Nephron (organoid): ENCODE measurements at regions not wholly inside any gene's neighbourhood (a gene's known extent, or its start where the extent isn't known, plus 50 kb on each side); places are given as distances from the start of the nearest gene placed in this dataset.
A peak's percentile ranks its signal among the peaks of the same experiment; 100 is the strongest.
"Not testable (repeated sequence)": the region's sequence is repeated elsewhere in the genome, so short reads cannot be mapped to it uniquely, and the experiment has no call there.

Source experiments
- H3K27ac Mint-ChIP-seq, 3 experiments: 2 replicates each; pipeline ENCODE4 v1.8.0; 2020; ENCODE audit warnings: mixed read lengths in 3 of 3, mild to moderate bottlenecking in 2 of 3, moderate library complexity in 1 of 3
- H3K27me3 Mint-ChIP-seq: 2 replicates; pipeline ENCODE4 v1.8.0; 2021; ENCODE audit warnings: low read depth, mild to moderate bottlenecking, moderate library complexity, mixed read lengths
- H3K36me3 Mint-ChIP-seq: 2 replicates; pipeline ENCODE4 v1.8.0; 2020; ENCODE audit warnings: low read depth, mixed read lengths
- H3K4me1 Mint-ChIP-seq: 2 replicates; pipeline ENCODE4 v1.8.0; 2020; ENCODE audit warnings: mixed read lengths
- H3K4me3 Mint-ChIP-seq, 3 experiments: 2 replicates each; pipeline ENCODE4 v1.8.0; 2020; ENCODE audit warnings: mild to moderate bottlenecking in 3 of 3, mixed read lengths in 3 of 3, moderate library complexity in 2 of 3
- H3K9me3 Mint-ChIP-seq: 2 replicates; pipeline ENCODE4 v1.8.0; 2020; ENCODE audit warnings: mixed read lengths
- TF ChIP-seq, protein P1 (sequence below), 3 experiments: fragments of 200-600 bp; sonication (generic); IDR thresholded peaks; one replicate each; pipeline ENCODE4 v1.5.0; 2021; ENCODE audit warnings: antibody characterized with exemption in 3 of 3; ENCODE audit not compliant: unreplicated experiment in 3 of 3

GRCh38 chr3:89740080-89740880, 632.9 kb downstream of the EPHA3 start:
- Mint-ChIP-seq H3K27ac (peak overlapping the region in 2 of 3 experiments; percentile 55 to 58), H3K36me3 (no peaks in the 10 kb centered on the region), H3K4me3 (no peak overlapping the region), H3K9me3 (no peaks in the 10 kb centered on the region), H3K27me3 (no peaks in the 10 kb centered on the region), H3K4me1 (peaks cover 16% of the 10 kb centered on the region)
- TF ChIP-seq, protein P1, sequence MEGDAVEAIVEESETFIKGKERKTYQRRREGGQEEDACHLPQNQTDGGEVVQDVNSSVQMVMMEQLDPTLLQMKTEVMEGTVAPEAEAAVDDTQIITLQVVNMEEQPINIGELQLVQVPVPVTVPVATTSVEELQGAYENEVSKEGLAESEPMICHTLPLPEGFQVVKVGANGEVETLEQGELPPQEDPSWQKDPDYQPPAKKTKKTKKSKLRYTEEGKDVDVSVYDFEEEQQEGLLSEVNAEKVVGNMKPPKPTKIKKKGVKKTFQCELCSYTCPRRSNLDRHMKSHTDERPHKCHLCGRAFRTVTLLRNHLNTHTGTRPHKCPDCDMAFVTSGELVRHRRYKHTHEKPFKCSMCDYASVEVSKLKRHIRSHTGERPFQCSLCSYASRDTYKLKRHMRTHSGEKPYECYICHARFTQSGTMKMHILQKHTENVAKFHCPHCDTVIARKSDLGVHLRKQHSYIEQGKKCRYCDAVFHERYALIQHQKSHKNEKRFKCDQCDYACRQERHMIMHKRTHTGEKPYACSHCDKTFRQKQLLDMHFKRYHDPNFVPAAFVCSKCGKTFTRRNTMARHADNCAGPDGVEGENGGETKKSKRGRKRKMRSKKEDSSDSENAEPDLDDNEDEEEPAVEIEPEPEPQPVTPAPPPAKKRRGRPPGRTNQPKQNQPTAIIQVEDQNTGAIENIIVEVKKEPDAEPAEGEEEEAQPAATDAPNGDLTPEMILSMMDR (IDR thresholded peaks at IDR 0.05; ENCODE audit: unreplicated experiment in 3 of 3): no peak

DNA sequence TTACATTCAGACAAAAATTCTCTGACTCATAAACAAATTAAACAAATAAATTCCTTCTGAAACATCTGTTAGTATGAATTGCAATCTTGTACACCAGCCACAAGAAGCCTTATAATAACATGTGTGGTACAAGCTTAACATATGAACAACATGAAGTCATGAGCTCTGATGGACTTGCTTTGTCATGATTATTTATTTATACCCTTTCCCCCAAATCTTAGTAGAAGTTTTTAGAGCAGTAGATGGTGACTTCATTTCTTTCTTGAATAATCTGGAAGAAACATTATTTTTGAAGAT, 633.4 kb downstream of the EPHA3 start:
- H3K36me3 Mint-ChIP-seq: no peaks in the 10 kb centered on the region
- peaks cover 16% of the 10 kb centered on the region for H3K4me1 Mint-ChIP-seq
- H3K27me3 Mint-ChIP-seq: no peaks in the 10 kb centered on the region
- TF ChIP-seq, protein P1 (IDR thresholded peaks at IDR 0.05; ENCODE audit: unreplicated experiment in 3 of 3): no peak
- no peaks in the 10 kb centered on the region for H3K9me3 Mint-ChIP-seq
- no peak overlapping the region for H3K4me3 Mint-ChIP-seq
- H3K27ac Mint-ChIP-seq: peak overlapping the region in 1 of 3 experiments; percentile 58

DNA sequence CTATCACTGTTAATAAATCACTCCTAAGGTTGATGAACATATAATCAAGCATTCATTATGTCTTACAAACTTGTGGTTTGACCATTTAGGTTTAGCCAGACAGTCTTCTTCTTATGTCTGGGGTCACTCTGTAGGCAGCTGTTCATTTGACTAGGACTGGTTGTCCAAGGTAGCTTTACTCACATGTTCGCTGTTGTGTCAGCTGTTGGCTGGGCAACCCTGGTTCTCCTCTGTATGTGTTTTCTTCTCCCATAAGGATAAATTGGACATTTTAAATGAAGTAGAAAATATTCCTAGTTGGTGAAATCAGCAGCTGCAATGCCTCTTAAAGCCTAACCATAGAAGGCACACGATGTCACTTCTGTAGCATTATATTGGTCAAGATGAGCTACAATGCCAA, 635.1 kb downstream of the EPHA3 start:
- Mint-ChIP-seq H3K9me3 (peaks cover 3% of the 10 kb centered on the region), H3K27me3 (no peaks in the 10 kb centered on the region), H3K4me3 (no peak overlapping the region), H3K27ac (no peak overlapping the region), H3K36me3 (no peaks in the 10 kb centered on the region), H3K4me1 (peaks cover 16% of the 10 kb centered on the region)
- TF ChIP-seq, protein P1 (IDR thresholded peaks at IDR 0.05; ENCODE audit: unreplicated experiment in 3 of 3): no peak

DNA sequence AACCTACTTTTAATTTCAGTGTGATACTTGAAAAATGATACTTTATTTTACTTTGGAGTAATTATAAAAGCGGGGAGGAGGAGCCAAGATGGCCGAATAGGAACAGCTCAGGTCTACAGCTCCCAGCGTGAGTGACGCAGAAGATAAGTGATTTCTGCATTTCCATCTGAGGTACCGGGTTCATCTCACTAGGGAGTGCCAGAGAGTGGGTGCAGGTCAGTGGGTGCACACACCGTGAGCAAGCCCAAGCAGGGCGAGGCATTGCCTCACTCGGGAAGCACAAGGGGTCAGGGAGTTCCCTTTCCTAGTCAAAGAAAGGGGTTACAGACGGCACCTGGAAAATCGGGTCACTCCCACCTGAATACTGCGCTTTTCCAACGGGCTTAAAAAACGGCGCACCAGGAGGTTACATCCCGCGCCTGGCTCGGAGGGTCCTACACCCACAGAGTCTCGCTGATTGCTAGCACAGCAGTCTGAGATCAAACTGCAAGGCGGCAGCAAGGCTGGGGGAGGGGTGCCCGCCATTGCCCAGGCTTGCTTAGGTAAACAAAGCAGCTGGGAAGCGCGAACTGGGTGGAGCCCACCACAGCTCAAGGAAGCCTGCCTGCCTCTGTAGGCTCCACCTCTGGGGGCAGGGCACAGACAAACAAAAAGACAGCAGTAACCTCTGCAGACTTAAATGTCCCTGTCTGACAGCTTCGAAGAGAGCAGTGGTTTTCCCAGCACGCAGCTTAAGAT, 640.3 kb downstream of the EPHA3 start:
- H3K36me3 Mint-ChIP-seq, H3K27me3 Mint-ChIP-seq, H3K4me1 Mint-ChIP-seq, H3K27ac Mint-ChIP-seq, H3K4me3 Mint-ChIP-seq: not testable (repeated sequence)
- peaks cover 12% of the 10 kb centered on the region for H3K9me3 Mint-ChIP-seq

DNA sequence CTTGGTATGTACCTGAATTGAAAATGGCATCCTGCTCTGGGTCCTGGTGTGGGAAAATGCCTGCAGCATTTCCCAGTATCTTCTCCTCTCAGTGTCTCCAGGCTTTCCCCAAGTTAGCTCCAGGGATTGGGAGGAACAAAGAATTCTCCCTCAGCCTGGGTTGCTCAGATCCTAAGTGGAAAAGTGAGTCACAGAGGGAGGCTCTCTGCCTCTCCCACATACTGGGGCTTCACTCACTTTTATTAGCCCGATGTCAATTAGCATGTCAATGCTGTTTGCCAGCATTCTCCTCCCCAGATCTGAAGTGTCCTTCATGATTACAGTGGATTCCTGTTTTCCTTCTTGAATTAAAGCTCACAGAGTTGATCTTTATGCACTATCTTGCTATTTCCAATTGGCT, 655.0 kb downstream of the EPHA3 start:
- Mint-ChIP-seq H3K9me3 (peaks cover 3% of the 10 kb centered on the region), H3K4me3 (no peak overlapping the region), H3K27me3 (no peaks in the 10 kb centered on the region), H3K27ac (no peak overlapping the region), H3K36me3 (no peaks in the 10 kb centered on the region), H3K4me1 (no peaks in the 10 kb centered on the region)
- TF ChIP-seq, protein P1 (IDR thresholded peaks at IDR 0.05; ENCODE audit: unreplicated experiment in 3 of 3): no peak

DNA sequence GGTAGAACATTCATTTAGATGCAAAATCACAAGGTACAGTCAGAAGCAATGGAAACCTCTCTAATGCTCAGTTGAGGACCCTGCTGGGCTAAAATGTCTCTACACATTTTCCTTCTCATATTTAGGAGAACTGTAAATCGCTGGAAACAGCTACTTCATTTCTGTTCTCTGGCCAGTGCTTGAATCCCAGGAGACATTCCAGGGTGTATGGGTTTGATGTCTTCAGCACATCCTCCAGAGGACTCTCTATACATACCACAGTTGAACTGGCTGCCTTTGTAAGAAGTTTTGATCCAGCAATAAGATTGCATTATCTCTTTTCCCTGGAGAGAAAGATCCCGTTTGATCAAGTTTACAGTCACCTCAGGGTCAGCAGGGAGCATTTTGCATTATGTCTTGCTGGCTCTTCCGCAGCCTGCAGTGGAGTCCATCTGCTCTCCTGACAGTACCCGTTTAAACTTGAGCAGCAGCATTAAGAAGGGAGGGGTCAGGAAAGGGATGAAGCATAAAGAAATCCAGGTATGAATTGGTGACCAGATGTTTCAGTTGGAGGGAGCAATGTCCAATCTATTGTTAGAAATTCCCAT, 676.0 kb downstream of the EPHA3 start:
- H3K27ac Mint-ChIP-seq: peak overlapping the region in 2 of 3 experiments; percentile 67
- H3K27me3 Mint-ChIP-seq: no peaks in the 10 kb centered on the region
- H3K36me3 Mint-ChIP-seq: no peaks in the 10 kb centered on the region
- TF ChIP-seq, protein P1 (IDR thresholded peaks at IDR 0.05; ENCODE audit: unreplicated experiment in 3 of 3): peak in 1 of 3 experiments; percentile 18
- H3K4me1 Mint-ChIP-seq: peaks cover 34% of the 10 kb centered on the region
- peaks cover 3% of the 10 kb centered on the region for H3K9me3 Mint-ChIP-seq
- no peak overlapping the region for H3K4me3 Mint-ChIP-seq
